SK-N-SH (cell line): ENCODE measurements at regions not wholly inside any gene's neighbourhood (a gene's known extent, or its start where the extent isn't known, plus 50 kb on each side); places are given as distances from the start of the nearest gene placed in this dataset.
"Not testable (repeated sequence)": the region's sequence is repeated elsewhere in the genome, so short reads cannot be mapped to it uniquely, and the experiment has no call there.

ENCODE experiments used
- CTCF ChIA-PET: fragments of 300-600, 350-600 bp; formaldehyde crosslinking; extraction: SDS; loops from one replicate; lab custom pipeline; 2021; lab: Yijun Ruan, JAX
- POLR2A ChIA-PET: fragments of 350-600 bp; sonication (Branson Sonifier 250); formaldehyde crosslinking; extraction: SDS; loops from one replicate; lab custom pipeline; 2020; ENCODE audit warnings: antibody characterized with exemption, inconsistent platforms; lab: Yijun Ruan, JAX
- DNase-seq: peaks from one replicate; pipeline ENCODE4 v3.0.0; 2012
- H2AFZ ChIP-seq: fragments of 200-600 bp; sonication (generic); 2 replicates; pipeline ENCODE4 v1.8.1; 2016; ENCODE audit warnings: antibody characterized with exemption, mild to moderate bottlenecking, low read depth
- H3F3A ChIP-seq: fragments of 200-600 bp; sonication (generic); replicated peaks from 2 replicates; pipeline ENCODE3; 2016; ENCODE audit warnings: antibody characterized with exemption, mild to moderate bottlenecking; ENCODE audit not compliant: insufficient read depth
- H3K27ac ChIP-seq, 2 experiments: fragments of 200-500 bp in 1 of 2; fragments of 200-600 bp in 1 of 2; sonication (Bioruptor generic) in 1 of 2; sonication (generic), shearing (Covaris generic) in 1 of 2; 2 replicates each; pipeline versions ENCODE4 v1.5.1 to v1.6.1; 2014 to 2016; ENCODE audit warnings: low read depth in 2 of 2, inconsistent platforms in 1 of 2, low read length in 1 of 2, mild to moderate bottlenecking in 1 of 2, mixed read lengths in 1 of 2
- H3K27me3 ChIP-seq: fragments of 200-600 bp; sonication (generic), shearing (Covaris generic); 2 replicates; pipeline ENCODE4 v1.6.1; 2016; ENCODE audit warnings: mixed run types; ENCODE audit not compliant: insufficient read depth
- H3K36me3 ChIP-seq, 2 experiments: fragments of 200-500 bp in 1 of 2; fragments of 200-600 bp in 1 of 2; sonication (Bioruptor generic) in 1 of 2; sonication (generic) in 1 of 2; replicated peaks in 1 of 2; 2 replicates each; pipeline versions ENCODE3 to v1.5.1; 2014 to 2016; ENCODE audit warnings: low read length in 1 of 2, mild to moderate bottlenecking in 1 of 2; ENCODE audit not compliant: insufficient read depth in 2 of 2, control insufficient read depth in 1 of 2
- H3K4me1 ChIP-seq, 2 experiments: fragments of 200-500 bp in 1 of 2; fragments of 200-600 bp in 1 of 2; sonication (Bioruptor generic) in 1 of 2; sonication (generic), shearing (Covaris generic) in 1 of 2; 2 replicates each; pipeline versions ENCODE4 v1.5.1 to v1.6.1; 2014 to 2016; ENCODE audit warnings: low read depth in 1 of 2, low read length in 1 of 2, mixed run types in 1 of 2; ENCODE audit not compliant: insufficient read depth in 2 of 2, control insufficient read depth in 1 of 2
- H3K4me2 ChIP-seq: fragments of 200-600 bp; sonication (generic), shearing (Covaris generic); 2 replicates; pipeline ENCODE4 v1.6.1; 2017; ENCODE audit warnings: mixed run types
- H3K4me3 ChIP-seq, 2 experiments: fragments of 200-500 bp in 1 of 2; fragments of 200-600 bp in 1 of 2; sonication (Bioruptor generic) in 1 of 2; sonication (generic), shearing (Covaris generic) in 1 of 2; 2 replicates each; pipeline versions ENCODE4 v1.5.1 to v1.8.1; 2014 to 2016; ENCODE audit warnings: low read depth in 2 of 2, inconsistent platforms in 1 of 2, low read length in 1 of 2, mild to moderate bottlenecking in 1 of 2, mixed read lengths in 1 of 2, moderate library complexity in 1 of 2
- H3K79me2 ChIP-seq: fragments of 200-600 bp; sonication (generic); 2 replicates; pipeline ENCODE4 v1.8.1; 2017; ENCODE audit warnings: mild to moderate bottlenecking; ENCODE audit not compliant: insufficient read depth
- H3K9ac ChIP-seq: fragments of 200-600 bp; sonication (generic); 2 replicates; pipeline ENCODE4 v1.6.1; 2017; ENCODE audit warnings: mixed run types
- H3K9me2 ChIP-seq: fragments of 200-600 bp; sonication (generic); 2 replicates; pipeline ENCODE4 v1.6.1; 2017; ENCODE audit warnings: mixed run types
- H3K9me3 ChIP-seq: fragments of 200-600 bp; sonication (generic); 2 replicates; pipeline ENCODE4 v1.6.1; 2017; ENCODE audit warnings: mixed run types, mild to moderate bottlenecking, moderate library complexity
- H4K20me1 ChIP-seq: fragments of 200-600 bp; sonication (generic); 2 replicates; pipeline ENCODE4 v1.6.1; 2017; ENCODE audit warnings: mild to moderate bottlenecking, mixed run types; ENCODE audit not compliant: insufficient read depth
- CTCF ChIP-seq: fragments of 200-600 bp; sonication (generic); IDR thresholded peaks from 2 replicates; pipeline ENCODE4 v1.6.1; 2017; ENCODE audit warnings: antibody characterized with exemption, mild to moderate bottlenecking, moderate library complexity
- GATA2 ChIP-seq: sonication (generic); formaldehyde crosslinking; IDR thresholded peaks from 2 replicates; pipeline ENCODE4 v1.5.0; 2020; ENCODE audit warnings: mild to moderate bottlenecking, missing genetic modification reagents
- IRF3 ChIP-seq: fragments of 150-350 bp; IDR thresholded peaks from 2 replicates; pipeline ENCODE4 v1.6.1; 2016; ENCODE audit warnings: mild to moderate bottlenecking, low read depth, low read length
- NFIC ChIP-seq: IDR thresholded peaks from 2 replicates; pipeline ENCODE4 v1.4.0; 2012; ENCODE audit warnings: borderline replicate concordance
- NRF1 ChIP-seq: IDR thresholded peaks from 2 replicates; pipeline ENCODE4 v1.6.1; 2012; ENCODE audit warnings: low read depth, mild to moderate bottlenecking, low read length
- RAD21 ChIP-seq: IDR thresholded peaks from 2 replicates; pipeline ENCODE4 v1.6.1; 2012; ENCODE audit warnings: mild to moderate bottlenecking, low read length
- SMC3 ChIP-seq: IDR thresholded peaks from 2 replicates; pipeline ENCODE4 v1.6.1; 2012; ENCODE audit warnings: low read depth, low read length, improper control_type of control experiment
- WGBS: methylation state at CpG from one replicate; pipeline ENCODE4 v1.1.6; 2017; ENCODE audit warnings: low lambda C conversion rate; 5-methylcytosine and 5-hydroxymethylcytosine counted together

GRCh38 chr1:239987103-239987745, 104.5 kb upstream of the FMN2 start:
- Histone ChIP-seq H3K4me2 (no peak overlapping the region), H3K27me3 (no peaks in the 10 kb centered on the region), H3K9me2 (no peaks in the 10 kb centered on the region), H3K36me3 (no peaks in the 10 kb centered on the region), H3K4me1 (no peaks in the 10 kb centered on the region), H3K9me3 (no peaks in the 10 kb centered on the region), H4K20me1 (no peaks in the 10 kb centered on the region), H3K27ac (no peak overlapping the region), H2AFZ (no peak overlapping the region), H3K9ac (no peak overlapping the region), H3F3A (no peaks in the 10 kb centered on the region), H3K4me3 (no peak overlapping the region), H3K79me2 (no peaks in the 10 kb centered on the region)
- no peak for DNase-seq
- CTCF ChIA-PET, result interaction anchor here (0.8 to 3.9 kb wide), 12 partner anchors 9 to 602 kb away, joined by 3 to 51 read pairs (median 6); no protein-coding TSS in a partner anchor
- WGBS, result 2% methylated on average over 2 of the region's 2 CpGs
- TF ChIP-seq RAD21 (peak; percentile 82), NFIC (no peak), CTCF (peak; percentile 90), SMC3 (peak; percentile 62)
- POLR2A ChIA-PET, result no interaction called here

- H3K4me2 ChIP-seq, result no peak overlapping the region
- CTCF ChIA-PET, result interaction anchor here (0.9 kb wide), 1 partner anchor 14 kb away, joined by 3 read pairs; no protein-coding TSS in a partner anchor
- no peaks in the 10 kb centered on the region for H3F3A ChIP-seq
- no peak overlapping the region for H3K27ac ChIP-seq
- H3K27me3 ChIP-seq, result peaks cover 12% of the 10 kb centered on the region; the same call in 1 of the 2 replicates
- H3K4me3 ChIP-seq, result no peak overlapping the region
- no peak for DNase-seq
- H3K9me3 ChIP-seq, result no peaks in the 10 kb centered on the region
- H3K9me2 ChIP-seq, result no peaks in the 10 kb centered on the region
- H4K20me1 ChIP-seq, result no peaks in the 10 kb centered on the region
- no peaks in the 10 kb centered on the region for H3K79me2 ChIP-seq
- H3K4me1 ChIP-seq, result no peaks in the 10 kb centered on the region
- 69% methylated on average over 2 of the region's 2 CpGs for WGBS
- H2AFZ ChIP-seq, result no peak overlapping the region
- POLR2A ChIA-PET, result no interaction called here
- no peak overlapping the region for H3K9ac ChIP-seq
- no peaks in the 10 kb centered on the region for H3K36me3 ChIP-seq
- no peak for TF ChIP-seq IRF3
- no peak for TF ChIP-seq NRF1
- no peak for TF ChIP-seq GATA2 (CRISPR knock-in tag)
Observed at GRCh38 chr1:239989990-239990389, 101.7 kb upstream of the FMN2 start.

- H3K4me2 ChIP-seq, H3K9me3 ChIP-seq, H2AFZ ChIP-seq, DNase-seq, H4K20me1 ChIP-seq, H3K79me2 ChIP-seq, H3K36me3 ChIP-seq, H3K27ac ChIP-seq, H3F3A ChIP-seq, H3K4me1 ChIP-seq, H3K4me3 ChIP-seq, POLR2A ChIA-PET, H3K9ac ChIP-seq, H3K9me2 ChIP-seq: not testable (repeated sequence)
- CTCF ChIA-PET, result interaction anchor here (4.9 kb wide), 1 partner anchor 40 kb away, joined by 38 read pairs; no protein-coding TSS in a partner anchor
- peaks cover 24% of the 10 kb centered on the region; the same call in 1 of the 2 replicates for H3K27me3 ChIP-seq
- WGBS, result 63% methylated on average over 6 of the region's 8 CpGs
Observed at GRCh38 chr1:239992566-239992965, 99.1 kb upstream of the FMN2 start.
